ENCODE measurements at regions not wholly inside any gene's neighbourhood (a gene's known extent, or its start where the extent isn't known, plus 50 kb on each side); places are given as distances from the start of the nearest gene placed in this dataset.
"Not testable (repeated sequence)": the region's sequence is repeated elsewhere in the genome, so short reads cannot be mapped to it uniquely, and the experiment has no call there.

- peak; percentile 64 for DNase-seq (ENCODE audit: low read depth)
- no peak overlapping the region for H3K4me3 ChIP-seq (ENCODE audit: low read length)
- TF ChIP-seq, protein P1, sequence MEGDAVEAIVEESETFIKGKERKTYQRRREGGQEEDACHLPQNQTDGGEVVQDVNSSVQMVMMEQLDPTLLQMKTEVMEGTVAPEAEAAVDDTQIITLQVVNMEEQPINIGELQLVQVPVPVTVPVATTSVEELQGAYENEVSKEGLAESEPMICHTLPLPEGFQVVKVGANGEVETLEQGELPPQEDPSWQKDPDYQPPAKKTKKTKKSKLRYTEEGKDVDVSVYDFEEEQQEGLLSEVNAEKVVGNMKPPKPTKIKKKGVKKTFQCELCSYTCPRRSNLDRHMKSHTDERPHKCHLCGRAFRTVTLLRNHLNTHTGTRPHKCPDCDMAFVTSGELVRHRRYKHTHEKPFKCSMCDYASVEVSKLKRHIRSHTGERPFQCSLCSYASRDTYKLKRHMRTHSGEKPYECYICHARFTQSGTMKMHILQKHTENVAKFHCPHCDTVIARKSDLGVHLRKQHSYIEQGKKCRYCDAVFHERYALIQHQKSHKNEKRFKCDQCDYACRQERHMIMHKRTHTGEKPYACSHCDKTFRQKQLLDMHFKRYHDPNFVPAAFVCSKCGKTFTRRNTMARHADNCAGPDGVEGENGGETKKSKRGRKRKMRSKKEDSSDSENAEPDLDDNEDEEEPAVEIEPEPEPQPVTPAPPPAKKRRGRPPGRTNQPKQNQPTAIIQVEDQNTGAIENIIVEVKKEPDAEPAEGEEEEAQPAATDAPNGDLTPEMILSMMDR (conservative IDR thresholded peaks at IDR 0.05; ENCODE audit: low read length): no peak
These were observed 112.2 kb downstream of the C9orf152 start for GRCh38 chr9:110095776-110096175.

GRCh38 chr9:110096674-110097073 lies 111.3 kb downstream of the C9orf152 start:
- DNase-seq (ENCODE audit: low read depth): not testable (repeated sequence)

DNA sequence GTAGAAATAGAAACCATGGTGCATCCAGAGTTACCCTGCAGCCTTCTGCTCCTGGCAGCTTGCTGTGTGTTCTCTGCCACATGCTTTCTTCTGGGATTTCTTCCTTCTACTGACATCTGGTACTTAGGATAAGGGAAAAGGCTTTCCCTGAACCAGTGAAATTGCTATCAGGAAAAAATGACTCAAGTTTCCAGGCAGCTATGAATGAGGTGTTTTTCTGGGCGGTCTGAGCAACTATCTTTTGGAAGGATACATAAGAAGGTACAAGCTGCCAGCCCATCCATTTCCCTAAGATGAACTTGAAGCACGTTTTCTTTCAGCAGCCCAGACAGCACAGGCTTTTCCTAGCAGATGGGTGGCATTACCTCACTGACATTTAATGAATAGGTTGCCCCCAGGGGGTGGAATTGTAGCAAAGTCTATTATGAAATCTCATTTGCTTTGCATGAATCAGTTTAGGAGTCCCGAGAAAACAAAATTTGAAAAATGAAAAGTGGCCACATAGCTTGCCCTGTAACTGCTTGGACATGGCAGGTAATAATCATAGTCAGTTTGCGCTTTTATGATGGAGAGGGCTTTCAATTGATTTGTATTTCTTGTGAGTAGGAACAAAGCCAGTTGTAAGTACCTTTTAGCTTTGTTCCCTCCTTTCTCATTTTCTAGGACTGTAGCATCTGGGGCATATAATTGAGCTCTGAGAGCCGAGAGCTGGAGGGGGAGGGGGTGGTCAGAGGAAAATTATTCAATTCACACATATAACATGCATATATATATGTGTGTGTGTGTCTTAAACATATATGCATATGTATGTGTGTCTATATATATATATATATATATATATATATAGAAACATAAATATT lies 108.5 kb downstream of the C9orf152 start:
- DNase-seq (ENCODE audit: low read depth): peak; percentile 89
- TF ChIP-seq, protein P1 (conservative IDR thresholded peaks at IDR 0.05; ENCODE audit: low read length): peak; percentile 16; the same call in 1 of the 2 replicates

More at GRCh38 chr9:110096674-110097073, 111.3 kb downstream of the C9orf152 start:
- H3K4me3 ChIP-seq (ENCODE audit: low read length): not testable (repeated sequence)

GRCh38 chr9:110101531-110102161 lies 106.3 kb downstream of the C9orf152 start:
- no peak overlapping the region for H3K4me3 ChIP-seq (ENCODE audit: low read length)
- TF ChIP-seq, protein P1 (conservative IDR thresholded peaks at IDR 0.05; ENCODE audit: low read length): no peak
- DNase-seq (ENCODE audit: low read depth): peak; percentile 45

More for the DNA sequence above, 108.5 kb downstream of the C9orf152 start:
- H3K4me3 ChIP-seq (ENCODE audit: low read length): no peak overlapping the region

DNA sequence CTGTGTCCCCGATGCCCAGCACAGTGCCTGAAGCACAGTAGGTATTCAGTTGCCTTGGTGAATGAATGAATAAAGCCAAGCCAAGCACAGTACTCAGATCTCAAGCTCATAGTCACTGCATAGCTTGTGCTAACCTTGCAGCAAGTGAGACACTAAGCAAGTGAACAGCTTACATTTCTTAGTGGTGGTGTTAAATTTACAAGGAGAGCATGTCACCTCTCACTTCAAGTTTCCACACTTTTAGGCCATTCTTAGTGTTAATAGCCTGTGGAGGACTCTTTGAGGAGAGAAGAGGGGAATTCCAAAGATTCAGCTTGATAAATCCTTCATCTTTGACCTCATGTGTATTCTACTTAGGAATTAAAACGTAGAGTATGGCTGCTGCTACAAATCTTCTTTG lies 104.7 kb downstream of the C9orf152 start:
- DNase-seq (ENCODE audit: low read depth): no peak
- H3K4me3 ChIP-seq (ENCODE audit: low read length): no peak overlapping the region
- TF ChIP-seq, protein P1 (conservative IDR thresholded peaks at IDR 0.05; ENCODE audit: low read length): no peak

DNA sequence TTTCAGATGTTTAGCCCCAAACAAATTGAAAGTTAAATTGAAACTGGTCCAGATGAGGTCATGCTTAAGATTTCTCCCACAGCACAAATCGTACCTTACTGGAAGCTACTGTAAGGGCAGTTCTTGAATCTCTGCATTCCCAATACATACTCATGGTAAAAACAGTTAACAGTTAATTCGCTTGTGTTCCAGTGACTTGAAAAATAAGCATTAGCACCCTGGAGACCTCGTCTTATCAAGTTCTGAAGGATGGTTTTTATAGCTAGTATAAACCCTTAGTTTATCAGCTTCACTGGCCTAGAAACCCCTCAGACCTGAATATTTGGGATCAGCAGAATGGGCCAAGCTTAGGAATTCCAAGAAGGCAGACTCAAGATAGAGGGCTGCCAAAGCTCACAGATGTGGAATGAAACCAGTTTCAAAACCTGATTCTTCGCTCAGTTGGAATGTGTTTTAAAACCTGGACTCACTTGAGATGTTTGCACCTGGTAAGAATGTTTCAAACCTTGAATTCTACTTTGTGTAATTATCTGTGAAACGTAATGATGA lies 103.6 kb downstream of the C9orf152 start:
- DNase-seq (ENCODE audit: low read depth): peak; percentile 50
- TF ChIP-seq, protein P1 (conservative IDR thresholded peaks at IDR 0.05; ENCODE audit: low read length): no peak
- H3K4me3 ChIP-seq (ENCODE audit: low read length): no peak overlapping the region

- TF ChIP-seq, protein P1 (conservative IDR thresholded peaks at IDR 0.05; ENCODE audit: low read length): no peak
- DNase-seq (ENCODE audit: low read depth): peak; percentile 80
- no peak overlapping the region for H3K4me3 ChIP-seq (ENCODE audit: low read length)
These were observed 102.9 kb downstream of the C9orf152 start for GRCh38 chr9:110105107-110105506.
